ENCODE measurements at regions not wholly inside any gene's neighbourhood (a gene's known extent, or its start where the extent isn't known, plus 50 kb on each side); places are given as distances from the start of the nearest gene placed in this dataset.

DNA sequence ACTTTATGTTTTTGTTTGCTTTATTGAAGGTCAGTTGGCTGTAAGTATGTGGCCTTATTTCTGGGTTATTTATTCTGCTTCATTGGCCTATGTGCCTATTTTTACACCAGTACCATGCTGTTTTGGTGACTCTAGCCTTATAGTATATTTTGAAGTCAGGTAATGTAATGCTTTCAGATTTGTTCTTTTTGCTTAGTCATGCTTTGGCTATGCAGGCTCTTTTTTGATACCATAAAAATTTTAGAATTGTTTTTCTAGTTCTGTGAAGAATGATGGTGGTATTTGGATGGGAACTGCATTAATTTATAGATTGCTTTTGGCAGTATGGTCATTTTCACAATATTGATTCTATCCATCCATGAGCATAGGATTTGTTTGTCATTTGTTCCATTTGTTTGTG is 63.5 kb upstream of the TTC14 start:
- TF ChIP-seq, protein P1, sequence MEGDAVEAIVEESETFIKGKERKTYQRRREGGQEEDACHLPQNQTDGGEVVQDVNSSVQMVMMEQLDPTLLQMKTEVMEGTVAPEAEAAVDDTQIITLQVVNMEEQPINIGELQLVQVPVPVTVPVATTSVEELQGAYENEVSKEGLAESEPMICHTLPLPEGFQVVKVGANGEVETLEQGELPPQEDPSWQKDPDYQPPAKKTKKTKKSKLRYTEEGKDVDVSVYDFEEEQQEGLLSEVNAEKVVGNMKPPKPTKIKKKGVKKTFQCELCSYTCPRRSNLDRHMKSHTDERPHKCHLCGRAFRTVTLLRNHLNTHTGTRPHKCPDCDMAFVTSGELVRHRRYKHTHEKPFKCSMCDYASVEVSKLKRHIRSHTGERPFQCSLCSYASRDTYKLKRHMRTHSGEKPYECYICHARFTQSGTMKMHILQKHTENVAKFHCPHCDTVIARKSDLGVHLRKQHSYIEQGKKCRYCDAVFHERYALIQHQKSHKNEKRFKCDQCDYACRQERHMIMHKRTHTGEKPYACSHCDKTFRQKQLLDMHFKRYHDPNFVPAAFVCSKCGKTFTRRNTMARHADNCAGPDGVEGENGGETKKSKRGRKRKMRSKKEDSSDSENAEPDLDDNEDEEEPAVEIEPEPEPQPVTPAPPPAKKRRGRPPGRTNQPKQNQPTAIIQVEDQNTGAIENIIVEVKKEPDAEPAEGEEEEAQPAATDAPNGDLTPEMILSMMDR (IDR thresholded peaks at IDR 0.05 in 8 of 11, conservative IDR thresholded peaks at IDR 0.05 in 3 of 11), result no peak
- TF ChIP-seq POLR2A (IDR thresholded peaks at IDR 0.05), result no peak
